H7 (cell line): ENCODE measurements at regions not wholly inside any gene's neighbourhood (a gene's known extent, or its start where the extent isn't known, plus 50 kb on each side); places are given as distances from the start of the nearest gene placed in this dataset.
"Not testable (repeated sequence)": the region's sequence is repeated elsewhere in the genome, so short reads cannot be mapped to it uniquely, and the experiment has no call there.

Experiments
- DNase-seq: peaks from one replicate; pipeline ENCODE4 v3.0.0; 2012
- H3K27me3 ChIP-seq: 2 replicates; pipeline ENCODE4 v1.6.0; 2011; ENCODE audit warnings: mild to moderate bottlenecking, low read length; ENCODE audit not compliant: control insufficient read depth, insufficient read depth
- H3K36me3 ChIP-seq: replicated peaks from 2 replicates; pipeline ENCODE4 v1.5.1; 2011; ENCODE audit warnings: low read length; ENCODE audit not compliant: control insufficient read depth, insufficient read depth
- H3K4me3 ChIP-seq: 2 replicates; pipeline ENCODE4 v1.5.1; 2011; ENCODE audit warnings: low read depth, mild to moderate bottlenecking, control low read depth, low read length, moderate library complexity; ENCODE audit not compliant: insufficient read depth

GRCh38 chr3:177367788-177368187, 170.5 kb upstream of the TBL1XR1 start:
- H3K27me3 ChIP-seq = no peaks in the 10 kb centered on the region
- no peaks in the 10 kb centered on the region for H3K36me3 ChIP-seq
- H3K4me3 ChIP-seq = no peak overlapping the region
- DNase-seq = no peak

GRCh38 chr3:177370246-177370822, 173.1 kb upstream of the TBL1XR1 start:
- H3K36me3 ChIP-seq = no peaks in the 10 kb centered on the region
- DNase-seq = no peak
- no peaks in the 10 kb centered on the region for H3K27me3 ChIP-seq
- H3K4me3 ChIP-seq = no peak overlapping the region

GRCh38 chr3:177371146-177371545, 173.9 kb upstream of the TBL1XR1 start:
- H3K4me3 ChIP-seq = no peak overlapping the region
- H3K36me3 ChIP-seq = no peaks in the 10 kb centered on the region
- DNase-seq = no peak
- H3K27me3 ChIP-seq = no peaks in the 10 kb centered on the region

GRCh38 chr3:177371888-177372287, 174.6 kb upstream of the TBL1XR1 start:
- Histone ChIP-seq H3K36me3 (no peaks in the 10 kb centered on the region), H3K27me3 (no peaks in the 10 kb centered on the region), H3K4me3 (no peak overlapping the region)
- DNase-seq = no peak

GRCh38 chr3:177374323-177374722, 177.0 kb upstream of the TBL1XR1 start:
- DNase-seq = no peak
- Histone ChIP-seq H3K36me3 (no peaks in the 10 kb centered on the region), H3K27me3 (no peaks in the 10 kb centered on the region), H3K4me3 (no peak overlapping the region)

- no peak for DNase-seq
- no peaks in the 10 kb centered on the region for H3K36me3 ChIP-seq
- no peaks in the 10 kb centered on the region for H3K27me3 ChIP-seq
- no peak overlapping the region for H3K4me3 ChIP-seq
Observed at GRCh38 chr3:177375316-177375715, 178.0 kb upstream of the TBL1XR1 start.

GRCh38 chr3:177377166-177377565, 179.9 kb upstream of the TBL1XR1 start:
- H3K27me3 ChIP-seq = no peaks in the 10 kb centered on the region
- no peak overlapping the region for H3K4me3 ChIP-seq
- DNase-seq = no peak
- H3K36me3 ChIP-seq = no peaks in the 10 kb centered on the region

GRCh38 chr3:177378168-177378567, 180.9 kb upstream of the TBL1XR1 start:
- Histone ChIP-seq H3K27me3 (no peaks in the 10 kb centered on the region), H3K4me3 (no peak overlapping the region), H3K36me3 (no peaks in the 10 kb centered on the region)
- no peak for DNase-seq

GRCh38 chr3:177379045-177379444, 181.8 kb upstream of the TBL1XR1 start:
- no peak for DNase-seq
- Histone ChIP-seq H3K4me3 (no peak overlapping the region), H3K36me3 (no peaks in the 10 kb centered on the region), H3K27me3 (no peaks in the 10 kb centered on the region)

- no peaks in the 10 kb centered on the region for H3K36me3 ChIP-seq
- no peak overlapping the region for H3K4me3 ChIP-seq
- no peaks in the 10 kb centered on the region for H3K27me3 ChIP-seq
- DNase-seq = no peak
Observed at GRCh38 chr3:177381070-177381469, 183.8 kb upstream of the TBL1XR1 start.

- no peaks in the 10 kb centered on the region for H3K27me3 ChIP-seq
- H3K4me3 ChIP-seq = no peak overlapping the region
- DNase-seq = no peak
- H3K36me3 ChIP-seq = no peaks in the 10 kb centered on the region
Observed at GRCh38 chr3:177382944-177383343, 185.7 kb upstream of the TBL1XR1 start.

GRCh38 chr3:177385186-177385585, 187.9 kb upstream of the TBL1XR1 start:
- no peak overlapping the region for H3K4me3 ChIP-seq
- DNase-seq = no peak
- no peaks in the 10 kb centered on the region for H3K36me3 ChIP-seq
- H3K27me3 ChIP-seq = no peaks in the 10 kb centered on the region

- no peaks in the 10 kb centered on the region for H3K36me3 ChIP-seq
- DNase-seq = no peak
Observed at GRCh38 chr3:177385831-177386301, 188.6 kb upstream of the TBL1XR1 start.

GRCh38 chr3:177388209-177388608, 190.9 kb upstream of the TBL1XR1 start:
- H3K4me3 ChIP-seq = no peak overlapping the region
- H3K27me3 ChIP-seq = no peaks in the 10 kb centered on the region
- no peak for DNase-seq
- H3K36me3 ChIP-seq = no peaks in the 10 kb centered on the region

More at GRCh38 chr3:177385831-177386301, 188.6 kb upstream of the TBL1XR1 start:
- no peaks in the 10 kb centered on the region for H3K27me3 ChIP-seq
- H3K4me3 ChIP-seq = no peak overlapping the region

GRCh38 chr3:177394231-177395024, 197.1 kb upstream of the TBL1XR1 start:
- not testable (repeated sequence) for H3K36me3 ChIP-seq, DNase-seq
- H3K4me3 ChIP-seq = peak overlapping the region; percentile 27

More at GRCh38 chr3:177394231-177395024, 197.1 kb upstream of the TBL1XR1 start:
- not testable (repeated sequence) for H3K27me3 ChIP-seq
